H9 (cell line): ENCODE measurements at regions not wholly inside any gene's neighbourhood (a gene's known extent, or its start where the extent isn't known, plus 50 kb on each side); places are given as distances from the start of the nearest gene placed in this dataset.

Experiments used
- DNase-seq: peaks from one replicate; pipeline ENCODE4 v3.0.0-alpha.2; 2017
- H2AFZ ChIP-seq: one replicate; pipeline ENCODE4 v1.6.1; 2013; ENCODE audit warnings: mild to moderate bottlenecking, low read length, control low read depth, moderate library complexity
- H2AK5ac ChIP-seq: 2 replicates; pipeline ENCODE4 v1.6.1; 2013; ENCODE audit warnings: low read length, control low read depth, mixed read lengths; ENCODE audit not compliant: insufficient read length
- H2BK120ac ChIP-seq: one replicate; pipeline ENCODE4 v1.6.1; 2013; ENCODE audit warnings: low read depth, mild to moderate bottlenecking, low read length, control low read depth, inconsistent platforms; ENCODE audit not compliant: poor library complexity, severe bottlenecking
- H2BK12ac ChIP-seq: 2 replicates; pipeline ENCODE4 v1.6.1; 2013; ENCODE audit warnings: low read length, control low read depth, mixed read lengths, low read depth; ENCODE audit not compliant: insufficient read length
- H2BK15ac ChIP-seq: 2 replicates; pipeline ENCODE4 v1.6.1; 2013; ENCODE audit warnings: low read depth, low read length, control low read depth
- H2BK20ac ChIP-seq: one replicate; pipeline ENCODE4 v1.6.1; 2013; ENCODE audit warnings: low read depth, mild to moderate bottlenecking, low read length, control low read depth, inconsistent platforms; ENCODE audit not compliant: poor library complexity, severe bottlenecking
- H2BK5ac ChIP-seq: 2 replicates; pipeline ENCODE4 v1.6.1; 2013; ENCODE audit warnings: low read length, control low read depth, mixed read lengths; ENCODE audit not compliant: insufficient read length
- H3K14ac ChIP-seq: 2 replicates; pipeline ENCODE4 v1.6.1; 2013; ENCODE audit warnings: low read length, control low read depth; ENCODE audit not compliant: insufficient read depth
- H3K18ac ChIP-seq: 2 replicates; pipeline ENCODE4 v1.6.1; 2013; ENCODE audit warnings: low read depth, mild to moderate bottlenecking, mixed read lengths, low read length, control low read depth; ENCODE audit not compliant: insufficient read length
- H3K23ac ChIP-seq: 2 replicates; pipeline ENCODE4 v1.6.1; 2013; ENCODE audit warnings: low read length, control low read depth, mixed read lengths, low read depth; ENCODE audit not compliant: insufficient read length
- H3K23me2 ChIP-seq: 2 replicates; pipeline ENCODE4 v1.6.1; 2013; ENCODE audit warnings: low read depth, mild to moderate bottlenecking, mixed read lengths, low read length, control low read depth; ENCODE audit not compliant: insufficient read length, poor library complexity, severe bottlenecking
- H3K27ac ChIP-seq: 2 replicates; pipeline ENCODE4 v1.5.1; 2013; ENCODE audit warnings: low read length, control low read depth, mixed read lengths, low read depth; ENCODE audit not compliant: insufficient read length
- H3K27me3 ChIP-seq: 2 replicates; pipeline ENCODE4 v1.6.1; 2013; ENCODE audit warnings: low read length, control low read depth, inconsistent platforms; ENCODE audit not compliant: insufficient read depth
- H3K4ac ChIP-seq: 2 replicates; pipeline ENCODE4 v1.6.1; 2013; ENCODE audit warnings: low read depth, mild to moderate bottlenecking, control low read depth, inconsistent platforms, low read length, moderate library complexity
- H3K4me1 ChIP-seq: 2 replicates; pipeline ENCODE4 v1.6.1; 2013; ENCODE audit warnings: low read length, control low read depth, inconsistent platforms; ENCODE audit not compliant: insufficient read depth
- H3K4me2 ChIP-seq: 2 replicates; pipeline ENCODE4 v1.6.1; 2013; ENCODE audit warnings: low read length, control low read depth, mixed read lengths; ENCODE audit not compliant: insufficient read length, insufficient read depth
- H3K56ac ChIP-seq: 2 replicates; pipeline ENCODE4 v1.6.1; 2013; ENCODE audit warnings: low read depth, mild to moderate bottlenecking, mixed read lengths, low read length, control low read depth; ENCODE audit not compliant: insufficient read length
- H3K79me1 ChIP-seq: 2 replicates; pipeline ENCODE4 v1.6.1; 2013; ENCODE audit warnings: low read depth, mild to moderate bottlenecking, moderate library complexity, low read length, control low read depth, inconsistent platforms; ENCODE audit not compliant: insufficient read depth, poor library complexity, severe bottlenecking
- H3K79me2 ChIP-seq: 2 replicates; pipeline ENCODE4 v1.6.1; 2013; ENCODE audit warnings: low read length, control low read depth, inconsistent platforms; ENCODE audit not compliant: insufficient read depth
- H3K9ac ChIP-seq: 2 replicates; pipeline ENCODE4 v1.6.1; 2013; ENCODE audit warnings: low read length, control low read depth, mixed read lengths; ENCODE audit not compliant: insufficient read length; ENCODE audit errors: extremely low read depth
- H3K9me3 ChIP-seq: one replicate; pipeline ENCODE4 v1.6.1; 2013; ENCODE audit warnings: low read depth, low read length, inconsistent platforms; ENCODE audit not compliant: control insufficient read depth
- H3T11ph ChIP-seq: one replicate; pipeline ENCODE4 v1.6.1; 2013; ENCODE audit warnings: mild to moderate bottlenecking, low read length, control low read depth, inconsistent platforms
- H4K20me1 ChIP-seq: one replicate; pipeline ENCODE4 v1.6.1; 2013; ENCODE audit not compliant: control insufficient read depth, insufficient read length, insufficient read depth
- H4K5ac ChIP-seq: 2 replicates; pipeline ENCODE4 v1.6.1; 2013; ENCODE audit warnings: low read depth, mild to moderate bottlenecking, mixed read lengths, low read length, control low read depth; ENCODE audit not compliant: insufficient read length
- H4K8ac ChIP-seq: replicated peaks from 2 replicates; pipeline ENCODE4 v1.6.1; 2013; ENCODE audit warnings: low read length, control low read depth, mixed read lengths, low read depth; ENCODE audit not compliant: insufficient read length
- H4K91ac ChIP-seq: 2 replicates; pipeline ENCODE4 v1.6.1; 2013; ENCODE audit warnings: low read depth, mild to moderate bottlenecking, moderate library complexity, mixed read lengths, low read length, control low read depth; ENCODE audit not compliant: insufficient read length
- H3K27ac Mint-ChIP-seq, 3 experiments: 2 replicates in 2 of 3; 3 replicates in 1 of 3; pipeline ENCODE4 v1.8.0; 2020 to 2021; ENCODE audit warnings: mixed read lengths in 3 of 3, mild to moderate bottlenecking in 1 of 3, moderate library complexity in 1 of 3
- H3K27me3 Mint-ChIP-seq: 2 replicates; pipeline ENCODE4 v1.8.0; 2021; ENCODE audit warnings: low read depth, mild to moderate bottlenecking, moderate library complexity, mixed read lengths
- H3K36me3 Mint-ChIP-seq, 3 experiments: 2 replicates in 2 of 3; 3 replicates in 1 of 3; pipeline ENCODE4 v1.8.0; 2020 to 2021; ENCODE audit warnings: low read depth in 3 of 3, mixed read lengths in 3 of 3; ENCODE audit not compliant: insufficient read depth in 1 of 3
- H3K4me1 Mint-ChIP-seq, 2 experiments: 2 replicates each; pipeline ENCODE4 v1.8.0; 2020; ENCODE audit warnings: mixed read lengths in 2 of 2
- H3K4me3 Mint-ChIP-seq, 2 experiments: 2 replicates in 1 of 2; 3 replicates in 1 of 2; pipeline ENCODE4 v1.8.0; 2020 to 2021; ENCODE audit warnings: mild to moderate bottlenecking in 2 of 2, mixed read lengths in 2 of 2, moderate library complexity in 1 of 2
- H3K9me3 Mint-ChIP-seq, 2 experiments: 2 replicates in 1 of 2; 3 replicates in 1 of 2; pipeline ENCODE4 v1.8.0; 2020; ENCODE audit warnings: mild to moderate bottlenecking in 2 of 2, mixed read lengths in 2 of 2, moderate library complexity in 1 of 2
- WGBS: extraction: QIAGEN DNeasy Blood & Tissue Kit; methylation state at CpG from one replicate; pipeline ENCODE4 v1.1.7; 2013; ENCODE audit warnings: missing lambda C conversion rate, low lambda C conversion rate, mixed read lengths; ENCODE audit not compliant: insufficient read length; ENCODE audit errors: extremely low coverage; 5-methylcytosine and 5-hydroxymethylcytosine counted together
- TF ChIP-seq, protein P1 (sequence below): fragments of 200-600 bp; sonication (generic); conservative IDR thresholded peaks from 3 replicates; pipeline ENCODE4 v1.8.0; 2021; ENCODE audit warnings: antibody characterized with exemption, mild to moderate bottlenecking

DNA sequence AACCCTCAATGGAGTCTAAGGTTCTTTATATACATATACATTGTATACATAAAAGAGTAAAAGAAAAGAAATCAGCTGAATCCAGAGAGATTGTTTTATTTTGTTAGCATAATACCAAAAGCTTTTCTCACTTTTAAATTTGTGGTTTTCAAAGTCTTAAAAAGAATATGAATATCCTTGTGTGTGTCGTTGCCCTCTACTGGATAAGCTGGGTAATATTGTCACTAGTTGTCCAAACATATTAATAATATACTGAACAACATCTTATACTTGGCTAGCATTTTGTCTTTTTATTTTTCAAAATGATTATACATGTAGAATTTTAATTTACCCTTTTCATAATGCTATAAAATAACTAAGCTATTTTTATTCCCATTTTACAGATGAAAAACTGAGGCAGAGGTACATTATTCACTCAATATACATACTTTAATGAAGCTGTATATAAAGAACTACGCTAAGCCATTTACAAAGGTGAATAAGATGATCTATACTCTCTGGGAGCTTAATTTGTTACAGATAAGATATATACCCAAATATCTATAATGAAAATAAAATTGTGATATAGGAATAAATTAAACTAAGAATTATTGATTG is 531.7 kb downstream of the TFAP2B start:
- Histone ChIP-seq H3K4me2 (no peak overlapping the region), H3K18ac (no peak overlapping the region), H2AK5ac (no peak overlapping the region), H3K23me2 (no peaks in the 10 kb centered on the region), H3K9me3 (no peaks in the 10 kb centered on the region), H3K14ac (no peak overlapping the region), H3K4ac (no peak overlapping the region), H4K5ac (no peak overlapping the region), H4K20me1 (no peaks in the 10 kb centered on the region), H4K8ac (no peak overlapping the region), H2BK120ac (no peak overlapping the region), H3K79me2 (no peaks in the 10 kb centered on the region), H2AFZ (no peak overlapping the region), H3K27me3 (no peaks in the 10 kb centered on the region), H3K27ac (no peak overlapping the region), H2BK15ac (no peak overlapping the region), H2BK5ac (no peak overlapping the region), H3K56ac (no peak overlapping the region), H4K91ac (no peak overlapping the region), H3K23ac (no peak overlapping the region), H3T11ph (no peak overlapping the region), H2BK20ac (no peak overlapping the region), H3K4me1 (no peaks in the 10 kb centered on the region), H2BK12ac (no peak overlapping the region), H3K79me1 (no peaks in the 10 kb centered on the region), H3K9ac (no peak overlapping the region)
- H3K4me3 Mint-ChIP-seq: no peak overlapping the region
- TF ChIP-seq, protein P1, sequence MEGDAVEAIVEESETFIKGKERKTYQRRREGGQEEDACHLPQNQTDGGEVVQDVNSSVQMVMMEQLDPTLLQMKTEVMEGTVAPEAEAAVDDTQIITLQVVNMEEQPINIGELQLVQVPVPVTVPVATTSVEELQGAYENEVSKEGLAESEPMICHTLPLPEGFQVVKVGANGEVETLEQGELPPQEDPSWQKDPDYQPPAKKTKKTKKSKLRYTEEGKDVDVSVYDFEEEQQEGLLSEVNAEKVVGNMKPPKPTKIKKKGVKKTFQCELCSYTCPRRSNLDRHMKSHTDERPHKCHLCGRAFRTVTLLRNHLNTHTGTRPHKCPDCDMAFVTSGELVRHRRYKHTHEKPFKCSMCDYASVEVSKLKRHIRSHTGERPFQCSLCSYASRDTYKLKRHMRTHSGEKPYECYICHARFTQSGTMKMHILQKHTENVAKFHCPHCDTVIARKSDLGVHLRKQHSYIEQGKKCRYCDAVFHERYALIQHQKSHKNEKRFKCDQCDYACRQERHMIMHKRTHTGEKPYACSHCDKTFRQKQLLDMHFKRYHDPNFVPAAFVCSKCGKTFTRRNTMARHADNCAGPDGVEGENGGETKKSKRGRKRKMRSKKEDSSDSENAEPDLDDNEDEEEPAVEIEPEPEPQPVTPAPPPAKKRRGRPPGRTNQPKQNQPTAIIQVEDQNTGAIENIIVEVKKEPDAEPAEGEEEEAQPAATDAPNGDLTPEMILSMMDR: peak; percentile 70
- no peak for DNase-seq
- H3K4me1 Mint-ChIP-seq: peaks cover 0 to 3% of the 10 kb centered on the region in 2 experiments; a peak in 2 of 4 replicates
- H3K36me3 Mint-ChIP-seq: no peaks in the 10 kb centered on the region
- peaks cover 0 to 5% of the 10 kb centered on the region in 2 experiments; a peak in 3 of 5 replicates for H3K9me3 Mint-ChIP-seq
- WGBS: no CpG with 5 or more reads among the region's 2 CpGs
- H3K27me3 Mint-ChIP-seq: peaks cover 11% of the 10 kb centered on the region
- H3K27ac Mint-ChIP-seq: no peak overlapping the region
